Neural cell (in vitro differentiated cells): ENCODE measurements at regions not wholly inside any gene's neighbourhood (a gene's known extent, or its start where the extent isn't known, plus 50 kb on each side); places are given as distances from the start of the nearest gene placed in this dataset.

Source experiments
- H2AFZ ChIP-seq: fragments of 200-600, 300-800 bp; sonication (generic), shearing (Covaris generic); 2 replicates; pipeline ENCODE4 v1.6.0; 2014; ENCODE audit warnings: low read depth, mild to moderate bottlenecking, antibody characterized with exemption, low read length, moderate library complexity
- H3F3A ChIP-seq: fragments of 200-600 bp; shearing (Covaris generic); 2 replicates; pipeline ENCODE4 v1.6.1; 2016; ENCODE audit warnings: mild to moderate bottlenecking, moderate library complexity, mixed read lengths, antibody characterized with exemption, low read length; ENCODE audit not compliant: insufficient read depth, poor library complexity, severe bottlenecking
- H3K27ac ChIP-seq: fragments of 200-600, 300-800 bp; sonication (generic), shearing (Covaris generic); 2 replicates; pipeline ENCODE4 v1.5.1; 2014; ENCODE audit warnings: mild to moderate bottlenecking, low read length, moderate library complexity
- H3K27me3 ChIP-seq: fragments of 300-800, 200-600 bp; sonication (generic), shearing (Covaris generic); 2 replicates; pipeline ENCODE4 v1.6.0; 2014; ENCODE audit warnings: mild to moderate bottlenecking, low read depth, low read length, moderate library complexity; ENCODE audit not compliant: insufficient read depth
- H3K36me3 ChIP-seq: fragments of 300-800, 200-600 bp; sonication (generic), shearing (Covaris generic); 2 replicates; pipeline ENCODE4 v1.5.1; 2014; ENCODE audit warnings: mild to moderate bottlenecking, antibody characterized with exemption, low read length, moderate library complexity; ENCODE audit not compliant: insufficient read depth
- H3K4me2 ChIP-seq: fragments of 300-800, 200-600 bp; sonication (generic), shearing (Covaris generic); 2 replicates; pipeline ENCODE4 v1.6.0; 2014; ENCODE audit warnings: mild to moderate bottlenecking, low read length
- H3K4me3 ChIP-seq: fragments of 300-800, 200-600 bp; sonication (generic), shearing (Covaris generic); 2 replicates; pipeline ENCODE4 v1.5.1; 2014; ENCODE audit warnings: mild to moderate bottlenecking, low read length, moderate library complexity
- H3K79me2 ChIP-seq: fragments of 200-600 bp; shearing (Covaris generic); replicated peaks from 2 replicates; pipeline ENCODE4 v1.6.0; 2014; ENCODE audit warnings: mild to moderate bottlenecking, low read length, moderate library complexity; ENCODE audit not compliant: insufficient read depth
- H3K9ac ChIP-seq: fragments of 300-800, 200-600 bp; sonication (generic), shearing (Covaris generic); 2 replicates; pipeline ENCODE4 v1.6.1; 2016; ENCODE audit warnings: mild to moderate bottlenecking, low read length, mixed read lengths
- H3K9me2 ChIP-seq: fragments of 200-600 bp; shearing (Covaris generic); 2 replicates; pipeline ENCODE4 v1.6.1; 2016; ENCODE audit warnings: mild to moderate bottlenecking, low read length, mixed read lengths; ENCODE audit not compliant: insufficient read depth
- H3K9me3 ChIP-seq: fragments of 200-600, 300-800 bp; sonication (generic), shearing (Covaris generic); 2 replicates; pipeline ENCODE4 v1.6.1; 2016; ENCODE audit warnings: mild to moderate bottlenecking, mixed run types, low read length, moderate library complexity, mixed read lengths
- H4K20me1 ChIP-seq: fragments of 200-600 bp; shearing (Covaris generic); 2 replicates; pipeline ENCODE4 v1.6.1; 2016; ENCODE audit warnings: mild to moderate bottlenecking, mixed run types; ENCODE audit not compliant: insufficient read depth
- EP300 ChIP-seq: fragments of 450-650 bp; conservative IDR thresholded peaks from 2 replicates; pipeline ENCODE4 v1.6.1; 2014; ENCODE audit warnings: antibody characterized with exemption, mild to moderate bottlenecking, moderate library complexity; ENCODE audit not compliant: poor library complexity, severe bottlenecking
- EZH2 ChIP-seq: fragments of 200-600, 300-800 bp; shearing (Covaris generic), sonication (generic); IDR thresholded peaks from 2 replicates; pipeline ENCODE4 v1.6.1; 2014; ENCODE audit warnings: antibody characterized with exemption, low read length, borderline replicate concordance, mild to moderate bottlenecking; ENCODE audit not compliant: insufficient read depth, poor library complexity, severe bottlenecking
- MXI1 ChIP-seq: fragments of 450-650 bp; conservative IDR thresholded peaks from 2 replicates; pipeline ENCODE4 v1.6.1; 2014; ENCODE audit warnings: antibody characterized with exemption, mild to moderate bottlenecking; ENCODE audit not compliant: poor library complexity, severe bottlenecking
- POLR2AphosphoS5 ChIP-seq: IDR thresholded peaks from 2 replicates; pipeline ENCODE4 v1.6.1; 2012
- RAD21 ChIP-seq: fragments of 450-650 bp; conservative IDR thresholded peaks from 2 replicates; pipeline ENCODE4 v1.6.1; 2014; ENCODE audit warnings: antibody characterized with exemption, mild to moderate bottlenecking, moderate library complexity
- SMC3 ChIP-seq: fragments of 450-650 bp; conservative IDR thresholded peaks from 2 replicates; pipeline ENCODE4 v1.6.1; 2014; ENCODE audit warnings: antibody characterized with exemption, mild to moderate bottlenecking, moderate library complexity; ENCODE audit not compliant: poor library complexity
- TAF1 ChIP-seq: IDR thresholded peaks from 2 replicates; pipeline ENCODE4 v1.6.1; 2012; ENCODE audit warnings: low read depth
- TF ChIP-seq, protein P1 (sequence below): fragments of 450-650 bp; IDR thresholded peaks from 2 replicates; pipeline ENCODE4 v1.5.1; 2014; ENCODE audit warnings: antibody characterized with exemption, mild to moderate bottlenecking, moderate library complexity; ENCODE audit not compliant: poor library complexity, severe bottlenecking
- TF ChIP-seq, protein P2 (sequence below): IDR thresholded peaks from 2 replicates; pipeline ENCODE4 v1.6.1; 2012; ENCODE audit warnings: borderline replicate concordance

DNA sequence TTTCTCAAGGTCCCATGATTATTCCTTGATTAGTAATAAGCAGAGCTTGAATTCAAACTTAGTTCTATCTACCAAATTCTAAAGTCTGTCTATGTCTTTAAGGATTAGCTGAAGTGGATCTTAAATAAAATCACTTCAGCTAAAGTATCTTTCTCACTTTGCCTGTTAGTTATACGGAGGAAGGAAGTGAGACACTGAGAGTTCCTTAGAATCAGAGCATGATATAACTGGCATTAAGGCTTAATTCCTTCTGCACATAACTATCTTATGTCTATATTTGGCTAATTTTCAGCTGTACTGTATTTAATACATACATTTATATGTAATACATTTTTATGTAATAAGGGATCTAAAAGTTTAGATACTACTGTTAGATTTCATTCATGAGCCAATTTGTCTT, 491.1 kb upstream of the GHITM start:
- no peaks in the 10 kb centered on the region for H4K20me1 ChIP-seq
- H3K9me2 ChIP-seq: no peaks in the 10 kb centered on the region
- H3K9ac ChIP-seq: no peak overlapping the region
- no peaks in the 10 kb centered on the region for H3K9me3 ChIP-seq
- no peaks in the 10 kb centered on the region for H3K27me3 ChIP-seq
- H3K36me3 ChIP-seq: no peaks in the 10 kb centered on the region
- H3K4me3 ChIP-seq: no peak overlapping the region
- TF ChIP-seq, protein P1, sequence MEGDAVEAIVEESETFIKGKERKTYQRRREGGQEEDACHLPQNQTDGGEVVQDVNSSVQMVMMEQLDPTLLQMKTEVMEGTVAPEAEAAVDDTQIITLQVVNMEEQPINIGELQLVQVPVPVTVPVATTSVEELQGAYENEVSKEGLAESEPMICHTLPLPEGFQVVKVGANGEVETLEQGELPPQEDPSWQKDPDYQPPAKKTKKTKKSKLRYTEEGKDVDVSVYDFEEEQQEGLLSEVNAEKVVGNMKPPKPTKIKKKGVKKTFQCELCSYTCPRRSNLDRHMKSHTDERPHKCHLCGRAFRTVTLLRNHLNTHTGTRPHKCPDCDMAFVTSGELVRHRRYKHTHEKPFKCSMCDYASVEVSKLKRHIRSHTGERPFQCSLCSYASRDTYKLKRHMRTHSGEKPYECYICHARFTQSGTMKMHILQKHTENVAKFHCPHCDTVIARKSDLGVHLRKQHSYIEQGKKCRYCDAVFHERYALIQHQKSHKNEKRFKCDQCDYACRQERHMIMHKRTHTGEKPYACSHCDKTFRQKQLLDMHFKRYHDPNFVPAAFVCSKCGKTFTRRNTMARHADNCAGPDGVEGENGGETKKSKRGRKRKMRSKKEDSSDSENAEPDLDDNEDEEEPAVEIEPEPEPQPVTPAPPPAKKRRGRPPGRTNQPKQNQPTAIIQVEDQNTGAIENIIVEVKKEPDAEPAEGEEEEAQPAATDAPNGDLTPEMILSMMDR: no peak
- no peak for TF ChIP-seq EZH2
- no peak overlapping the region for H3K4me2 ChIP-seq
- H3K79me2 ChIP-seq: no peaks in the 10 kb centered on the region
- H3K27ac ChIP-seq: no peak overlapping the region
- H2AFZ ChIP-seq: no peak overlapping the region
- H3F3A ChIP-seq: no peaks in the 10 kb centered on the region

DNA sequence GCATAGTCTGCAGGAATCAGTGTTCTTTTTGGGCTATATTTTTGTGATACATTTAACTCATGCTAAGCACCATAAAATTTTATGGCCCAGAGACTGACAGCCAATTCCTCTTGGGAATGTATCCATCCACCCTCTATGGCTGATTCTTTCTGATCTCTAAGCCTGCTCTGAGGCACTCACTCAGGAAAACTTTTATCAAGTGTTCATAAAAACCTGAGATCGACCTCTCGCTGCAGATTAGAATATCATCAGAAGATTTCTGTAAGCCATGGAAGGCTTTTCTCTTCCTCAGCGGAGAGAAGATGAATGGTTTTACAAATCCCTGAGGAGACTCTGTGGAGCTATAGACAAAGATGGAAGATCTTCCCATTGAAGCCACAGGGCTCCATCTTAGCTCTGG, 489.8 kb upstream of the GHITM start:
- Histone ChIP-seq H3K36me3 (no peaks in the 10 kb centered on the region), H3K9ac (no peak overlapping the region), H3K27ac (no peak overlapping the region), H3K4me2 (no peak overlapping the region), H3F3A (no peaks in the 10 kb centered on the region), H4K20me1 (no peaks in the 10 kb centered on the region), H3K27me3 (no peaks in the 10 kb centered on the region), H3K79me2 (no peaks in the 10 kb centered on the region), H3K9me2 (no peaks in the 10 kb centered on the region), H2AFZ (no peak overlapping the region), H3K9me3 (no peaks in the 10 kb centered on the region), H3K4me3 (no peak overlapping the region)
- TF ChIP-seq, protein P1: no peak
- TF ChIP-seq SMC3: no peak

DNA sequence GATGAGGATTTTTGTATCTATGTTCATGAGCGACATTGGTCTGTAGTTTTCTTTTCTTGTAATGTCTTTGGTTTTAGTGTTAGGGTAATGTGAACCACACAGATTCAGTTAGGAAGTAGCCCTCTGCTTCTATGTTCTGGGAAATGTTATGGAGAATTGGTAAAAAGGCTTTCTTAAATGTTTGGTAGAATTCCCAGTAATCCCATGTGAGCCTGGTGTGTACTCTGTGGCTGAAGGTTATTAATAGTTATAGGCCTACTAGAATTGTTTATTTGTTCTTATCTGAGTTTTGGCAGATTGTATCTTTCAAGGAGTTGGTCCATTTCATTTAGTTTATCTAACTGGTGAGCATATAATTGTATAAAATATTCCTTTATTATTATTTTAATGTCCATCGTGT, 484.6 kb upstream of the GHITM start:
- no peaks in the 10 kb centered on the region for H3K9me2 ChIP-seq
- no peaks in the 10 kb centered on the region for H3K36me3 ChIP-seq
- TF ChIP-seq POLR2AphosphoS5 (no peak), MXI1 (no peak), EP300 (no peak), EZH2 (no peak), RAD21 (no peak), TAF1 (no peak)
- TF ChIP-seq, protein P1: no peak
- TF ChIP-seq, protein P2, sequence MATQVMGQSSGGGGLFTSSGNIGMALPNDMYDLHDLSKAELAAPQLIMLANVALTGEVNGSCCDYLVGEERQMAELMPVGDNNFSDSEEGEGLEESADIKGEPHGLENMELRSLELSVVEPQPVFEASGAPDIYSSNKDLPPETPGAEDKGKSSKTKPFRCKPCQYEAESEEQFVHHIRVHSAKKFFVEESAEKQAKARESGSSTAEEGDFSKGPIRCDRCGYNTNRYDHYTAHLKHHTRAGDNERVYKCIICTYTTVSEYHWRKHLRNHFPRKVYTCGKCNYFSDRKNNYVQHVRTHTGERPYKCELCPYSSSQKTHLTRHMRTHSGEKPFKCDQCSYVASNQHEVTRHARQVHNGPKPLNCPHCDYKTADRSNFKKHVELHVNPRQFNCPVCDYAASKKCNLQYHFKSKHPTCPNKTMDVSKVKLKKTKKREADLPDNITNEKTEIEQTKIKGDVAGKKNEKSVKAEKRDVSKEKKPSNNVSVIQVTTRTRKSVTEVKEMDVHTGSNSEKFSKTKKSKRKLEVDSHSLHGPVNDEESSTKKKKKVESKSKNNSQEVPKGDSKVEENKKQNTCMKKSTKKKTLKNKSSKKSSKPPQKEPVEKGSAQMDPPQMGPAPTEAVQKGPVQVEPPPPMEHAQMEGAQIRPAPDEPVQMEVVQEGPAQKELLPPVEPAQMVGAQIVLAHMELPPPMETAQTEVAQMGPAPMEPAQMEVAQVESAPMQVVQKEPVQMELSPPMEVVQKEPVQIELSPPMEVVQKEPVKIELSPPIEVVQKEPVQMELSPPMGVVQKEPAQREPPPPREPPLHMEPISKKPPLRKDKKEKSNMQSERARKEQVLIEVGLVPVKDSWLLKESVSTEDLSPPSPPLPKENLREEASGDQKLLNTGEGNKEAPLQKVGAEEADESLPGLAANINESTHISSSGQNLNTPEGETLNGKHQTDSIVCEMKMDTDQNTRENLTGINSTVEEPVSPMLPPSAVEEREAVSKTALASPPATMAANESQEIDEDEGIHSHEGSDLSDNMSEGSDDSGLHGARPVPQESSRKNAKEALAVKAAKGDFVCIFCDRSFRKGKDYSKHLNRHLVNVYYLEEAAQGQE: no peak
- H3K27ac ChIP-seq: no peak overlapping the region
- no peaks in the 10 kb centered on the region for H4K20me1 ChIP-seq
- H3K9ac ChIP-seq: no peak overlapping the region
- H3K4me2 ChIP-seq: no peak overlapping the region
- no peaks in the 10 kb centered on the region for H3K79me2 ChIP-seq
- H3K4me3 ChIP-seq: no peak overlapping the region
- H3F3A ChIP-seq: no peaks in the 10 kb centered on the region
- no peak overlapping the region for H2AFZ ChIP-seq
- no peaks in the 10 kb centered on the region for H3K9me3 ChIP-seq
- H3K27me3 ChIP-seq: no peaks in the 10 kb centered on the region
